Spleen (tissue), 11 donors: ENCODE measurements at regions not wholly inside any gene's neighbourhood (a gene's known extent, or its start where the extent isn't known, plus 50 kb on each side); places are given as distances from the start of the nearest gene placed in this dataset.
A peak's percentile ranks its signal among the peaks of the same experiment; 100 is the strongest.

Source experiments
- DNase-seq: peaks from one replicate; pipeline ENCODE4 v3.0.0-alpha.2; 2020
- H3K27ac ChIP-seq, 8 donors: fragments of 200-600 bp; sonication (generic) in 7 of 8; 1 replicate in 4 of 8; 2 replicates in 4 of 8; pipeline versions ENCODE4 v1.5.0 to v1.8.0; 2016 to 2021; ENCODE audit warnings: inconsistent platforms in 4 of 8, mild to moderate bottlenecking in 4 of 8, moderate library complexity in 1 of 8
- H3K27me3 ChIP-seq, 7 donors: fragments of 200-600 bp; sonication (generic) in 6 of 7; replicated peaks in 1 of 7; 1 replicate in 4 of 7; 2 replicates in 3 of 7; pipeline versions ENCODE4 v1.5.0 to v1.8.0; 2016 to 2021; ENCODE audit warnings: inconsistent platforms in 3 of 7, mild to moderate bottlenecking in 1 of 7
- H3K36me3 ChIP-seq, 6 donors: fragments of 200-600 bp; sonication (generic) in 5 of 6; 1 replicate in 4 of 6; 2 replicates in 2 of 6; pipeline versions ENCODE4 v1.5.0 to v1.8.0; 2016 to 2021; ENCODE audit warnings: inconsistent platforms in 2 of 6
- H3K4me1 ChIP-seq, 6 donors: fragments of 200-600 bp; sonication (generic) in 5 of 6; 1 replicate in 3 of 6; 2 replicates in 3 of 6; pipeline versions ENCODE4 v1.5.0 to v1.8.0; 2016 to 2021; ENCODE audit warnings: inconsistent platforms in 3 of 6
- H3K4me3 ChIP-seq, 8 donors: fragments of 200-600 bp; sonication (generic) in 7 of 8; 1 replicate in 4 of 8; 2 replicates in 4 of 8; pipeline versions ENCODE4 v1.5.0 to v1.8.0; 2016 to 2021; ENCODE audit warnings: inconsistent platforms in 4 of 8, mild to moderate bottlenecking in 4 of 8, moderate library complexity in 2 of 8
- H3K9me3 ChIP-seq, 8 donors: fragments of 200-600 bp; sonication (generic) in 7 of 8; 1 replicate in 4 of 8; 2 replicates in 4 of 8; pipeline versions ENCODE4 v1.5.0 to v1.8.0; 2016 to 2021; ENCODE audit warnings: inconsistent platforms in 4 of 8
- CTCF ChIP-seq, 11 experiments: fragments of 200-600 bp in 7 of 11; fragments of 450-650 bp in 4 of 11; sonication (generic) in 4 of 11; IDR thresholded peaks in 8 of 11; conservative IDR thresholded peaks in 3 of 11; 1 replicate in 7 of 11; 2 replicates in 4 of 11; pipeline versions ENCODE4 v1.4.0 to v1.8.0; 2016 to 2021; ENCODE audit warnings: antibody characterized with exemption in 11 of 11, inconsistent platforms in 4 of 11, mild to moderate bottlenecking in 1 of 11
- POLR2A ChIP-seq, 3 donors: fragments of 450-650 bp; IDR thresholded peaks; one replicate each; pipeline ENCODE4 v1.5.1; 2017; ENCODE audit warnings: antibody characterized with exemption in 3 of 3, mild to moderate bottlenecking in 1 of 3
- POLR2AphosphoS5 ChIP-seq, 3 donors: sonication (generic); formaldehyde crosslinking; IDR thresholded peaks; one replicate each; pipeline ENCODE4 v1.5.1; 2017; ENCODE audit warnings: antibody characterized with exemption in 3 of 3
- WGBS, 5 donors: extraction: QIAGEN DNeasy Blood & Tissue Kit in 3 of 5; methylation state at CpG; one replicate each; pipeline versions ENCODE4 v1.1.5 to v1.1.7; 2013 to 2018; 5-methylcytosine and 5-hydroxymethylcytosine counted together
- intact Hi-C: fragments of 100-400 bp; cut with DNase I; formaldehyde crosslinking; loops from one replicate; pipeline ENCODE4 v1.15.0; 2023; ENCODE audit warnings: low total_unique reads
- donor health status: healthy with polysubstance abuse.
- donor health status: DM: no; HTN: no; CAD: no; lungs with moderate emphysema.
- donor health status: DM: no; HTN: no; CAD: no.
- donor health status: Bipolar disorder and iron deficiency.
- donor health status: healthy.
- donor health status: DM: no; HTN: no; CAD: no.
- donor health status: DM: yes; HTN: yes; CAD: no.

DNA sequence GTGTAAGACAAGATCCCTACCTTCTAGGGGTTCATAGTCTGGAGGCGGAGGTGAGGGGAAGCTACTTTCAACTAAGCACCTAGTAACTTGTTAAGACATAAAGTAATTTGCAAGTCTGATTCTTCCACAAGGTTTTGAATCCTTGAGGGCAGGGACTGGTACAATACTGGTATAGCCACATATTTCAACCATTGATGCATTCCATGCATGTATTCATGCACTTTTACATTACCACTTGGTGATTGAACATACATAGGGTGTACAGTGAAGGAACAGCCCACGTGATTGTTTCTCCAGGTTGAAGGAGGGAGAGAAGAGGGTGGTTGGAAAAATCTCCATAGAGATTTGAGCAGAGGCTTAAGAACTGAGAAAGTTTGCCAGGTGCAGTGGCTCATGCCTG lies 62.0 kb upstream of the PAX6 start:
- no peak for DNase-seq
- H3K27ac ChIP-seq: no peak overlapping the region
- H3K9me3 ChIP-seq: no peaks in the 10 kb centered on the region
- TF ChIP-seq POLR2A (IDR thresholded peaks at IDR 0.05) (no peak), POLR2AphosphoS5 (IDR thresholded peaks at IDR 0.05) (no peak), CTCF (IDR thresholded peaks at IDR 0.05 in 8 of 11, conservative IDR thresholded peaks at IDR 0.05 in 3 of 11) (no peak)
- no peaks in the 10 kb centered on the region for H3K36me3 ChIP-seq
- intact Hi-C loops: loop anchor here (10.0 kb wide), 1 partner anchor 478 kb away; no protein-coding TSS in a partner anchor
- H3K27me3 ChIP-seq: peaks cover 0 to 92% (median 11%) of the 10 kb centered on the region in 7 donors
- no peak overlapping the region for H3K4me3 ChIP-seq
- WGBS, 5 donors: 56 to 81% (median 69%) methylated on average over 2 of the region's 2 CpGs
- no peaks in the 10 kb centered on the region for H3K4me1 ChIP-seq

DNA sequence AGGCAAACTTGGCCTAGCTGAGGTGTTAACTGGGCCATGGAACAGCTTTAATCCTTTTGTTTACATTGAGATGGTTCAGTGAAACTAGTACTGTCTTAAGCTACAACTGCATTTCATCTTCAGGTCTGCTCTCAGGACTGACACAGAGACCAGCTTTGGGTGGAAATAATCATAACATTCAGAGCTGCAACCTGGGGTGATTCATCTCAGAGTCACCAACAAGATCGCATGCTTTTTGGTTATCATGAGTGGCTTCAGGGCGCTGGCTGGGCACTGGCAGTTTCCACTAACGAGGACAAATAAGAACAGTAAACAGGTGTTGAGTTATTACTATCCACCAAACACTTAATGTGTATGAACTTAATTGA lies 60.9 kb upstream of the PAX6 start:
- Histone ChIP-seq H3K27ac (no peak overlapping the region), H3K27me3 (peaks cover 0 to 86% (median 11%) of the 10 kb centered on the region in 7 donors), H3K36me3 (no peaks in the 10 kb centered on the region), H3K4me3 (no peak overlapping the region), H3K4me1 (no peaks in the 10 kb centered on the region), H3K9me3 (no peaks in the 10 kb centered on the region)
- 78 to 94% (median 81%) methylated on average over 3 of the region's 3 CpGs for WGBS, 5 donors
- TF ChIP-seq POLR2A (IDR thresholded peaks at IDR 0.05) (no peak), POLR2AphosphoS5 (IDR thresholded peaks at IDR 0.05) (no peak), CTCF (IDR thresholded peaks at IDR 0.05 in 8 of 11, conservative IDR thresholded peaks at IDR 0.05 in 3 of 11) (no peak)
- intact Hi-C loops: loop anchor here (10.0 kb wide), 1 partner anchor 477 kb away; no protein-coding TSS in a partner anchor
- DNase-seq: no peak

DNA sequence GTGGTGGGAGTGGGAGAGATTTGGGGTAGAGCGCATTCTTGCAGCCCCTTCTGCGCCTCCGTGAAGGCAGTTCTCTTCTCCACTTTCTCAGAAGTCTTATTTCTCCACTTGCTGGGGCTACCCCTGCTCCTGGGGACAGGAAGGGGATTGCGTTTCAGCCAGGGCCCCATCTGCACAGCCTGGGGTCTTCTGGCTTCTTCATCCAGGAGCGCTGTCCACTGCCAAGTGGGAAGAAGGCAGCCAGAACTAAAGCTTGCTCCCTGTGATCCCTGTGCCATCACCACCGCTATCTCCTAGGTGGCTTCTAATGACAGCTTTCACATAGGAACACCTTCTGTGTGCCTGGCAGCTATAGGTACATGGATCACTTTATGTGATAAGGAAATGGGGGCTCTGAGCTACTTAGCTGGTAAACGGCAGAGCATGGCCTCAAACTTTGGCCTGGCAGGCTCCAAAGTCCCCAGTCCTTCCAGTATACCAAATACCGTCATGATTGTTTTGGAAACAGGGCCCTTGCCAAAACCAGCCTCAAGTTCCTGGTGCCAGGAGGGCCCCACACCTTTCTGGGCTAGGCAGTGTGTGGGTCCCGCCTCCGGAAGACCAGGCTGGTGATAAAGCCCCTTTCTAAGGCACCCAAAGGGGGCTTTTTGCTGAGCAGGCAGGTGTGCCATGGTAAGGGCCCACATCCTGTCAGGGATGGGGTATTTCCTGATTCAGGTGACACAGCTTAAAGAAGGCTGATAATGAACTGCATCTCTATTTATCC lies 60.4 kb upstream of the PAX6 start:
- peaks cover 0 to 82% (median 11%) of the 10 kb centered on the region in 7 donors for H3K27me3 ChIP-seq
- intact Hi-C loops: loop anchor here (10.0 kb wide), 1 partner anchor 477 kb away; no protein-coding TSS in a partner anchor
- no peak overlapping the region for H3K27ac ChIP-seq
- TF ChIP-seq CTCF (IDR thresholded peaks at IDR 0.05 in 8 of 11, conservative IDR thresholded peaks at IDR 0.05 in 3 of 11): peak in 1 of 11 experiments; percentile 10
- no peak for TF ChIP-seq POLR2AphosphoS5 (IDR thresholded peaks at IDR 0.05)
- no peaks in the 10 kb centered on the region for H3K4me1 ChIP-seq
- H3K36me3 ChIP-seq: no peaks in the 10 kb centered on the region
- no peak overlapping the region for H3K4me3 ChIP-seq
- 54 to 61% (median 58%) methylated on average over 10 of the region's 10 CpGs for WGBS, 5 donors
- DNase-seq: no peak
- H3K9me3 ChIP-seq: no peaks in the 10 kb centered on the region

GRCh38 chr11:31870609-31871309 lies 59.6 kb upstream of the PAX6 start:
- no peaks in the 10 kb centered on the region for H3K4me1 ChIP-seq
- no peak overlapping the region for H3K4me3 ChIP-seq
- no peak for DNase-seq
- peaks cover 0 to 78% (median 11%) of the 10 kb centered on the region in 7 donors for H3K27me3 ChIP-seq
- intact Hi-C loops: loop anchor here (10.0 kb wide), 1 partner anchor 476 kb away; no protein-coding TSS in a partner anchor
- no peaks in the 10 kb centered on the region for H3K36me3 ChIP-seq
- no peak overlapping the region for H3K27ac ChIP-seq
- TF ChIP-seq CTCF (IDR thresholded peaks at IDR 0.05 in 8 of 11, conservative IDR thresholded peaks at IDR 0.05 in 3 of 11) (peak in 9 of 11 experiments; percentile 14 to 51 (median 38)), POLR2AphosphoS5 (IDR thresholded peaks at IDR 0.05) (no peak)
- WGBS, 5 donors: 18 to 21% (median 21%) methylated on average over 11 to 13 of the region's 13 CpGs
- no peaks in the 10 kb centered on the region for H3K9me3 ChIP-seq
